ENCODE measurements at regions not wholly inside any gene's neighbourhood (a gene's known extent, or its start where the extent isn't known, plus 50 kb on each side); places are given as distances from the start of the nearest gene placed in this dataset.

GRCh38 chr12:77613411-77613810 is 217.3 kb upstream of the NAV3 start:
- no peak overlapping the region for H4K91ac ChIP-seq (ENCODE audit: insufficient read length, low read depth, low read length)
- peaks cover 6 to 9% of the 10 kb centered on the region in 2 experiments; a peak in 3 of 5 replicates for H3K9me3 Mint-ChIP-seq
- peak overlapping the region in 1 of 3 experiments; percentile 3; a peak in 2 of 7 replicates for H3K27ac Mint-ChIP-seq
- H3K4ac ChIP-seq (ENCODE audit: low read depth, low read length), result no peak overlapping the region
- no peak overlapping the region for H4K5ac ChIP-seq (ENCODE audit: insufficient read length, low read depth, low read length)
- H2AFZ ChIP-seq (ENCODE audit: low read length), result no peak overlapping the region
- no peak overlapping the region for H3K4me2 ChIP-seq (ENCODE audit: insufficient read depth, insufficient read length, low read length)
- no CpG with 5 or more reads among the region's 4 CpGs for WGBS (ENCODE audit: extremely low coverage, insufficient read length, low lambda C conversion rate)
- H4K8ac ChIP-seq (replicated peaks; ENCODE audit: insufficient read length, low read depth, low read length), result no peak overlapping the region
- H2AK5ac ChIP-seq (ENCODE audit: insufficient read length, low read length), result no peak overlapping the region
- no peaks in the 10 kb centered on the region for H3K9me3 ChIP-seq (ENCODE audit: control insufficient read depth, low read depth, low read length)
- no peak overlapping the region for H3K27ac ChIP-seq (ENCODE audit: insufficient read length, low read depth, low read length)
- no peak overlapping the region for H2BK12ac ChIP-seq (ENCODE audit: insufficient read length, low read depth, low read length)
- no peak overlapping the region for H3K9ac ChIP-seq (ENCODE audit: extremely low read depth, insufficient read length, low read length)
- DNase-seq, result no peak
- TF ChIP-seq, protein P1, sequence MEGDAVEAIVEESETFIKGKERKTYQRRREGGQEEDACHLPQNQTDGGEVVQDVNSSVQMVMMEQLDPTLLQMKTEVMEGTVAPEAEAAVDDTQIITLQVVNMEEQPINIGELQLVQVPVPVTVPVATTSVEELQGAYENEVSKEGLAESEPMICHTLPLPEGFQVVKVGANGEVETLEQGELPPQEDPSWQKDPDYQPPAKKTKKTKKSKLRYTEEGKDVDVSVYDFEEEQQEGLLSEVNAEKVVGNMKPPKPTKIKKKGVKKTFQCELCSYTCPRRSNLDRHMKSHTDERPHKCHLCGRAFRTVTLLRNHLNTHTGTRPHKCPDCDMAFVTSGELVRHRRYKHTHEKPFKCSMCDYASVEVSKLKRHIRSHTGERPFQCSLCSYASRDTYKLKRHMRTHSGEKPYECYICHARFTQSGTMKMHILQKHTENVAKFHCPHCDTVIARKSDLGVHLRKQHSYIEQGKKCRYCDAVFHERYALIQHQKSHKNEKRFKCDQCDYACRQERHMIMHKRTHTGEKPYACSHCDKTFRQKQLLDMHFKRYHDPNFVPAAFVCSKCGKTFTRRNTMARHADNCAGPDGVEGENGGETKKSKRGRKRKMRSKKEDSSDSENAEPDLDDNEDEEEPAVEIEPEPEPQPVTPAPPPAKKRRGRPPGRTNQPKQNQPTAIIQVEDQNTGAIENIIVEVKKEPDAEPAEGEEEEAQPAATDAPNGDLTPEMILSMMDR (conservative IDR thresholded peaks at IDR 0.05), result no peak
- H3K27me3 ChIP-seq (ENCODE audit: insufficient read depth, low read length), result no peaks in the 10 kb centered on the region
- H2BK5ac ChIP-seq (ENCODE audit: insufficient read length, low read length), result no peak overlapping the region
- H3K36me3 Mint-ChIP-seq (ENCODE audit: insufficient read depth in 1 of 3, low read depth in 3 of 3), result peaks cover 0 to 11% (median 4%) of the 10 kb centered on the region in 3 experiments; a peak in 2 of 7 replicates
- no peak overlapping the region for H2BK120ac ChIP-seq (ENCODE audit: low read depth, low read length, poor library complexity, severe bottlenecking)
- no peak overlapping the region for H3T11ph ChIP-seq (ENCODE audit: low read length)
- H3K4me1 ChIP-seq (ENCODE audit: insufficient read depth, low read length), result 0 out of 2 replicates have a peak, but pooled peaks cover 2% of the 10 kb centered on the region
- no peaks in the 10 kb centered on the region for H3K79me2 ChIP-seq (ENCODE audit: insufficient read depth, low read length)
- no peak overlapping the region for H2BK20ac ChIP-seq (ENCODE audit: low read depth, low read length, poor library complexity, severe bottlenecking)
- no peaks in the 10 kb centered on the region for H3K23me2 ChIP-seq (ENCODE audit: insufficient read length, low read depth, low read length, poor library complexity, severe bottlenecking)
- no peak overlapping the region for H3K56ac ChIP-seq (ENCODE audit: insufficient read length, low read depth, low read length)
- no peak overlapping the region for H3K4me3 Mint-ChIP-seq
- peaks cover 11 to 13% of the 10 kb centered on the region in 2 experiments for H3K4me1 Mint-ChIP-seq
- no peaks in the 10 kb centered on the region for H3K27me3 Mint-ChIP-seq (ENCODE audit: low read depth)
- H3K23ac ChIP-seq (ENCODE audit: insufficient read length, low read depth, low read length), result no peak overlapping the region
- no peak overlapping the region for H3K14ac ChIP-seq (ENCODE audit: insufficient read depth, low read length)
- H4K20me1 ChIP-seq (ENCODE audit: control insufficient read depth, insufficient read depth, insufficient read length), result no peaks in the 10 kb centered on the region
- H3K18ac ChIP-seq (ENCODE audit: insufficient read length, low read depth, low read length), result no peak overlapping the region
- H3K79me1 ChIP-seq (ENCODE audit: insufficient read depth, low read depth, low read length, poor library complexity, severe bottlenecking), result no peaks in the 10 kb centered on the region
- H2BK15ac ChIP-seq (ENCODE audit: low read depth, low read length), result no peak overlapping the region
